T-cell (primary cell): ENCODE measurements at regions not wholly inside any gene's neighbourhood (a gene's known extent, or its start where the extent isn't known, plus 50 kb on each side); places are given as distances from the start of the nearest gene placed in this dataset.

Source experiments
- ATAC-seq, 4 experiments: fragments of 200-7000 bp in 3 of 4; fragments of 150-1000 bp in 1 of 4; cut with Tn5 transposase; replicated peaks in 1 of 4; 1 replicate in 3 of 4; 2 replicates in 1 of 4; pipeline ENCODE4 v1.10.0; 2021; ENCODE audit warnings: moderate library complexity in 3 of 4, mild to moderate bottlenecking in 2 of 4, moderate number of reproducible peaks in 1 of 4
- CTCF ChIA-PET, 2 donors: fragments of 300-600 bp; sonication (Branson Sonifier 250); formaldehyde crosslinking; loops; one replicate each; lab custom pipeline; 2022; ENCODE audit warnings: antibody characterized with exemption in 2 of 2; lab: Charles Lee
- POLR2A ChIA-PET, 2 donors: fragments of 300-600 bp; sonication (Branson Sonifier 250); formaldehyde crosslinking; loops; one replicate each; lab custom pipeline; 2022; ENCODE audit warnings: antibody characterized with exemption in 2 of 2; lab: Charles Lee
- DNase-seq, 35 experiments: peaks; one replicate each; pipeline versions ENCODE4 v3.0.0 to v3.0.0-alpha.2; 2013 to 2023
- H3K27ac ChIP-seq: one replicate; pipeline ENCODE4 v1.5.1; 2013; ENCODE audit warnings: low read length
- H3K27me3 ChIP-seq, 2 experiments: replicated peaks in 1 of 2; 1 replicate in 1 of 2; 2 replicates in 1 of 2; pipeline versions ENCODE4 v1.6.1 to v1.7.0; 2013; ENCODE audit warnings: low read length in 1 of 2, mixed read lengths in 1 of 2; ENCODE audit not compliant: control insufficient read depth in 2 of 2, insufficient read depth in 2 of 2; ENCODE audit errors: extremely low read depth in 1 of 2
- H3K36me3 ChIP-seq, 2 donors: 1 replicate in 1 of 2; 2 replicates in 1 of 2; pipeline versions ENCODE4 v1.6.1 to v1.7.0; 2013; ENCODE audit warnings: low read length in 1 of 2; ENCODE audit not compliant: control insufficient read depth in 2 of 2, insufficient read depth in 1 of 2; ENCODE audit errors: extremely low read depth in 1 of 2
- H3K4me1 ChIP-seq, 2 experiments: 1 replicate in 1 of 2; 2 replicates in 1 of 2; pipeline versions ENCODE4 v1.6.1 to v1.7.0; 2013; ENCODE audit warnings: low read length in 2 of 2, mixed read lengths in 1 of 2; ENCODE audit not compliant: insufficient read depth in 2 of 2, control insufficient read depth in 1 of 2; ENCODE audit errors: extremely low read depth in 1 of 2
- H3K4me3 ChIP-seq, 2 donors: 1 replicate in 1 of 2; 2 replicates in 1 of 2; pipeline versions ENCODE4 v1.5.1 to v1.7.0; 2013; ENCODE audit warnings: mild to moderate bottlenecking in 2 of 2, low read length in 1 of 2, moderate library complexity in 1 of 2; ENCODE audit not compliant: control insufficient read depth in 1 of 2; ENCODE audit errors: extremely low read depth in 1 of 2
- H3K9me3 ChIP-seq: 2 replicates; pipeline ENCODE4 v1.7.0; 2013
- H3K27ac Mint-ChIP-seq, 2 donors: one replicate each; pipeline ENCODE4 v1.8.0; 2020 to 2021; ENCODE audit warnings: mild to moderate bottlenecking in 2 of 2, mixed read lengths in 2 of 2
- H3K27me3 Mint-ChIP-seq, 2 donors: one replicate each; pipeline ENCODE4 v1.8.0; 2021 to 2022; ENCODE audit warnings: mixed read lengths in 2 of 2
- H3K36me3 Mint-ChIP-seq: one replicate; pipeline ENCODE4 v1.8.0; 2021; ENCODE audit warnings: mixed read lengths
- H3K4me1 Mint-ChIP-seq, 3 donors: one replicate each; pipeline ENCODE4 v1.8.0; 2020 to 2022; ENCODE audit warnings: mixed read lengths in 3 of 3, mild to moderate bottlenecking in 1 of 3
- H3K4me3 Mint-ChIP-seq, 3 donors: one replicate each; pipeline ENCODE4 v1.8.0; 2020 to 2022; ENCODE audit warnings: mild to moderate bottlenecking in 3 of 3, mixed read lengths in 3 of 3, moderate library complexity in 3 of 3
- H3K9me3 Mint-ChIP-seq, 3 donors: one replicate each; pipeline ENCODE4 v1.8.0; 2020 to 2022; ENCODE audit warnings: mixed read lengths in 3 of 3
- WGBS: methylation state at CpG from one replicate; pipeline ENCODE4 v1.1.5; 2013; ENCODE audit warnings: missing lambda C conversion rate; ENCODE audit not compliant: insufficient coverage; 5-methylcytosine and 5-hydroxymethylcytosine counted together

DNA sequence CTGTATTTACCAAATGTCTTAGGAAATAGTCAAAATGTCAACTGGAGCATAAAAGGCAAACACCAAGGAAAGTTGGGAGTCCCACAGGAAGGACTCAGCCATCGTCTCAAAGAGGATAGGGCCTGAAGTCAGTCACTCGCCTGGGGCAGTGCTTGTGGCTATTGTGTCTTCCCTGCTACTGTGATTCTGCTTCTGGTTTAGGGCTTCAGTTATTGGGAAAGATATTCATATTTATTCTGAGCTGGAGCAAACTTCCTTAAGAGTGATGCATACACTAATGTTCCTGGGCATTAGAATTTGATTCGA, 118.1 kb downstream of the EDEM1 start:
- no peaks in the 10 kb centered on the region for H3K9me3 Mint-ChIP-seq
- no peak overlapping the region for H3K4me3 ChIP-seq
- H3K4me1 ChIP-seq: no peaks in the 10 kb centered on the region
- no peaks in the 10 kb centered on the region for H3K36me3 ChIP-seq
- H3K27me3 ChIP-seq: no peaks in the 10 kb centered on the region
- CTCF ChIA-PET: no interaction called here
- ATAC-seq: no peak
- WGBS: 86% methylated on average over 1 of the region's 3 CpGs
- no peaks in the 10 kb centered on the region for H3K36me3 Mint-ChIP-seq
- H3K4me3 Mint-ChIP-seq: no peak overlapping the region
- H3K9me3 ChIP-seq: no peaks in the 10 kb centered on the region
- no peaks in the 10 kb centered on the region for H3K4me1 Mint-ChIP-seq
- no peak overlapping the region for H3K27ac Mint-ChIP-seq
- H3K27ac ChIP-seq: no peak overlapping the region
- no peak for DNase-seq
- POLR2A ChIA-PET: no interaction called here
- peaks cover 6 to 9% of the 10 kb centered on the region in 2 donors for H3K27me3 Mint-ChIP-seq

DNA sequence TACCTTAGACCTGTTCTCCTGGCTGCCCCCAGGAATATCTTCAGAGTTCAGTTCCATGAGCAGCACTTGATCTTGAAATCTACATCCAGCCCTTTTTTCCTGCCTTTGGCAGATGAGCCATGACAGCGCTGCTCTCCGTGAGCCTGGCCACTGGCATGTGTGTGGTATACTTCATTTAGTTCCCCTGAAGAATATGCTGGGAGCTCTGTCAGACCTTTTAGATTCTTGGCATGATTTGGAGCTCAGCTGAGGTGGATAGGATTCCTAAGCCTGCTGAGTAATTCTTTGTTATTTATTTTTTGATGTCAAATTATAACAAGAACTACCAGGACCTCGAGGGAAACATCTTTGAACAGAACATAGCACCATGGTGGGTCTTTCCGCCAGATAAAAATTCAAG, 121.7 kb downstream of the EDEM1 start:
- no peaks in the 10 kb centered on the region for H3K36me3 ChIP-seq
- ATAC-seq: no peak
- Mint-ChIP-seq H3K27ac (no peak overlapping the region), H3K36me3 (no peaks in the 10 kb centered on the region), H3K4me1 (no peaks in the 10 kb centered on the region), H3K9me3 (no peaks in the 10 kb centered on the region), H3K27me3 (peaks cover 3 to 9% of the 10 kb centered on the region in 2 donors), H3K4me3 (no peak overlapping the region)
- POLR2A ChIA-PET: no interaction called here
- H3K9me3 ChIP-seq: no peaks in the 10 kb centered on the region
- CTCF ChIA-PET: no interaction called here
- WGBS: no CpG with 5 or more reads among the region's 4 CpGs
- no peak overlapping the region for H3K4me3 ChIP-seq
- peaks cover 0 to 2% of the 10 kb centered on the region in 2 experiments for H3K27me3 ChIP-seq
- no peak overlapping the region for H3K27ac ChIP-seq
- H3K4me1 ChIP-seq: no peaks in the 10 kb centered on the region
- no peak for DNase-seq

DNA sequence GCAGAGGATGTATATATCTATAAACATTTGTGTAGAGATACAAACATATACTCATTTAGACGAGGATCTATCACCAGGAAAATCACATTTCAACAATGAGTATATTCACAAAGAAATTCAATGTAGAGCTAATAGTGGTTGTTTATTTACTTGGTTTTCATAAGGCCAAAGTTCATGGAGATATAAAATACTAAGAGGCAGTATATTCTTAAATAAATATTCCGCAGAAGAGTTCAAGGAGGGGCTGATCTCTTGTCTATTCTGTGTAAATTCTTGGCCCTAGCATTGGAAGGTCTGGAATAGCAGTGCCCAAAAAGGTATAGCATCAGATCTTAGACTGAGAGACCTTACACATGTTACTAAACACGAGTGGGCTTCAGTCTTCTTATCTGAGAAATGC, 122.1 kb downstream of the EDEM1 start:
- Histone ChIP-seq H3K9me3 (no peaks in the 10 kb centered on the region), H3K4me1 (no peaks in the 10 kb centered on the region), H3K27ac (no peak overlapping the region), H3K4me3 (no peak overlapping the region), H3K27me3 (peaks cover 0 to 2% of the 10 kb centered on the region in 2 experiments), H3K36me3 (no peaks in the 10 kb centered on the region)
- ChIA-PET CTCF (no interaction called here), POLR2A (no interaction called here)
- Mint-ChIP-seq H3K27ac (no peak overlapping the region), H3K4me1 (no peaks in the 10 kb centered on the region), H3K27me3 (peaks cover 1 to 9% of the 10 kb centered on the region in 2 donors), H3K36me3 (no peaks in the 10 kb centered on the region), H3K4me3 (no peak overlapping the region), H3K9me3 (no peaks in the 10 kb centered on the region)
- no CpG with 5 or more reads among the region's 3 CpGs for WGBS
- DNase-seq (no peak), ATAC-seq (no peak)

DNA sequence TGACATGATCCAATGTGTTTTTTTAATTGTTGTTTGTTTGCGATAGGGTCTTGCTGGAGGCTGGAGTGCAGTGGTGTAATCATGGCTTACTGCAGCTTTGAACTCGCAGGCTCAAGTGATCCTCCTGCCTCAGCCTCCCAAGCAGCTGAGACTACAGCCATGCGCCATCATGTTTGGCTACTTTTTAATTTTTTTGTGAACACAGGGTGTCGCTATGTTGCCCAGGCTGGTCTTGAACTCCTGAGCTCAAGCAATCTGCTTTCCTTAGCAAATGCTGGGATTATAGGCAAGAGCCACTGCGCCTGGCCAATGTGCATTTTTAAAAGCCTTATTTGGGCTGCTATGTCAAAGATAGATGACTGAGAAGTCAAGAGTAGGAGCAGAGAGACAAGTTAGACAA, 123.0 kb downstream of the EDEM1 start:
- Mint-ChIP-seq H3K4me3 (no peak overlapping the region), H3K9me3 (no peaks in the 10 kb centered on the region), H3K27me3 (peaks cover 1 to 4% of the 10 kb centered on the region in 2 donors), H3K36me3 (no peaks in the 10 kb centered on the region), H3K27ac (no peak overlapping the region), H3K4me1 (no peaks in the 10 kb centered on the region)
- H3K36me3 ChIP-seq: no peaks in the 10 kb centered on the region
- ATAC-seq: no peak
- DNase-seq: no peak
- H3K27ac ChIP-seq: no peak overlapping the region
- peaks cover 0 to 2% of the 10 kb centered on the region in 2 experiments for H3K27me3 ChIP-seq
- POLR2A ChIA-PET: no interaction called here
- CTCF ChIA-PET: no interaction called here
- no peaks in the 10 kb centered on the region for H3K9me3 ChIP-seq
- no peaks in the 10 kb centered on the region for H3K4me1 ChIP-seq
- H3K4me3 ChIP-seq: no peak overlapping the region
- 93% methylated on average over 5 of the region's 5 CpGs for WGBS

DNA sequence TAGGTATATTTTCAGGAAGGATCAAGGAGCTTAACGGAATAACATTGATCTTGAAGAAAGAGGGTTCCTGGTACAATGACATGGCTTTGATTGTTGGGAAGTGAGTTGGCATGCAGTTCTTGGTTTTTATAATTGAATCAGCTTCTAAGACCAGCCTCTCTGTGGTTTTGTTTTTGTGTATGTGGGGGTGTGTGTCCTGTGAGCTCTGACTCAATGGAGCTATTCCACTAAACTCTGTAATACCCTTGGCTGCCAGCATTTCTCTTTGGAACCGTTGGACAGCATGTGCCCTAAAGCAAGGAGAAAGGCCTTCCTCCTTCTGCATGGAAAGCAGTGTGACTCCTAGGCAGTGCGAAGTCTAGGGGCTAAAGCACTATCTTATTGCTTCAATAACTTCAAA, 124.8 kb downstream of the EDEM1 start:
- 95% methylated on average over 2 of the region's 3 CpGs for WGBS
- ATAC-seq (no peak), DNase-seq (no peak)
- H3K4me1 ChIP-seq: no peaks in the 10 kb centered on the region
- H3K27ac Mint-ChIP-seq: no peak overlapping the region
- ChIA-PET CTCF (no interaction called here), POLR2A (no interaction called here)
- no peaks in the 10 kb centered on the region for H3K4me1 Mint-ChIP-seq
- H3K36me3 ChIP-seq: no peaks in the 10 kb centered on the region
- H3K36me3 Mint-ChIP-seq: no peaks in the 10 kb centered on the region
- H3K9me3 Mint-ChIP-seq: no peaks in the 10 kb centered on the region
- no peak overlapping the region for H3K4me3 Mint-ChIP-seq
- H3K27ac ChIP-seq: no peak overlapping the region
- no peaks in the 10 kb centered on the region for H3K9me3 ChIP-seq
- peaks cover 1 to 4% of the 10 kb centered on the region in 2 donors for H3K27me3 Mint-ChIP-seq
- peaks cover 0 to 2% of the 10 kb centered on the region in 2 experiments for H3K27me3 ChIP-seq
- no peak overlapping the region for H3K4me3 ChIP-seq

GRCh38 chr3:5314897-5315296, 127.4 kb downstream of the EDEM1 start:
- POLR2A ChIA-PET: no interaction called here
- WGBS: no CpG with 5 or more reads among the region's 1 CpG
- Mint-ChIP-seq H3K27me3 (peaks cover 1 to 10% of the 10 kb centered on the region in 2 donors), H3K9me3 (no peaks in the 10 kb centered on the region), H3K36me3 (no peaks in the 10 kb centered on the region), H3K4me1 (no peaks in the 10 kb centered on the region), H3K4me3 (no peak overlapping the region), H3K27ac (no peak overlapping the region)
- H3K27me3 ChIP-seq: peaks cover 0 to 2% of the 10 kb centered on the region in 2 experiments
- H3K4me3 ChIP-seq: no peak overlapping the region
- no peaks in the 10 kb centered on the region for H3K36me3 ChIP-seq
- DNase-seq (no peak), ATAC-seq (no peak)
- H3K9me3 ChIP-seq: no peaks in the 10 kb centered on the region
- no peak overlapping the region for H3K27ac ChIP-seq
- CTCF ChIA-PET: no interaction called here
- H3K4me1 ChIP-seq: no peaks in the 10 kb centered on the region

DNA sequence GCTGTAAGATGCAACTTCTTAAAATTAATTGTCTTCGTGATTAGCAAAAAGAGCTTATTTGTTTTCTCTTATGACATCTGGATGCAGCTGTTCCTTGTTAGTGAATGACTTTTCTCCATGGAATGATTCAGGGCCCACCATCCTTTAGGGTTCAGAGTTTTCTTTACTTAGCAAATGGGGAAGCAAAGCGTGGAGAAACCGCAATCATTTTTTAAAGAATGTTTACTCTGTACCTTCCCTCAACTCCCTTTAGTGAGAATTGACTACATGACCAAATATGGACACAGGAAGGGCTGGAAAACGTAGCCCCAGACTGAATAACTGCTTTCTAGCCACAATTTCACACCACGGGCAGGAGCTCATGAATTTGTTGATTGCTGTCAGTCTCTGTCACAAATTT, 130.1 kb downstream of the EDEM1 start:
- Histone ChIP-seq H3K4me1 (no peaks in the 10 kb centered on the region), H3K27me3 (peaks cover 0 to 2% of the 10 kb centered on the region in 2 experiments), H3K9me3 (no peaks in the 10 kb centered on the region), H3K4me3 (no peak overlapping the region), H3K27ac (no peak overlapping the region), H3K36me3 (no peaks in the 10 kb centered on the region)
- DNase-seq (no peak), ATAC-seq (no peak)
- Mint-ChIP-seq H3K27me3 (peaks cover 0 to 8% of the 10 kb centered on the region in 2 donors), H3K9me3 (no peaks in the 10 kb centered on the region), H3K4me3 (no peak overlapping the region), H3K27ac (no peak overlapping the region), H3K4me1 (no peaks in the 10 kb centered on the region), H3K36me3 (no peaks in the 10 kb centered on the region)
- ChIA-PET POLR2A (no interaction called here), CTCF (no interaction called here)
- WGBS: no CpG with 5 or more reads among the region's 5 CpGs
